GM19397 (cell line): ENCODE measurements at regions not wholly inside any gene's neighbourhood (a gene's known extent, or its start where the extent isn't known, plus 50 kb on each side); places are given as distances from the start of the nearest gene placed in this dataset.
"Not testable (repeated sequence)": the region's sequence is repeated elsewhere in the genome, so short reads cannot be mapped to it uniquely, and the experiment has no call there.

Experiments
- ATAC-seq: cut with Tn5 transposase; IDR thresholded peaks from one replicate; pipeline ENCODE4 v1.9.1; 2021; ENCODE audit warnings: mild to moderate bottlenecking, moderate library complexity; ENCODE audit not compliant: unreplicated experiment

GRCh38 chr14:84420221-84420620, 1109.7 kb upstream of the FLRT2 start:
- ATAC-seq, result no peak

GRCh38 chr14:84421621-84422020, 1108.3 kb upstream of the FLRT2 start:
- no peak for ATAC-seq

DNA sequence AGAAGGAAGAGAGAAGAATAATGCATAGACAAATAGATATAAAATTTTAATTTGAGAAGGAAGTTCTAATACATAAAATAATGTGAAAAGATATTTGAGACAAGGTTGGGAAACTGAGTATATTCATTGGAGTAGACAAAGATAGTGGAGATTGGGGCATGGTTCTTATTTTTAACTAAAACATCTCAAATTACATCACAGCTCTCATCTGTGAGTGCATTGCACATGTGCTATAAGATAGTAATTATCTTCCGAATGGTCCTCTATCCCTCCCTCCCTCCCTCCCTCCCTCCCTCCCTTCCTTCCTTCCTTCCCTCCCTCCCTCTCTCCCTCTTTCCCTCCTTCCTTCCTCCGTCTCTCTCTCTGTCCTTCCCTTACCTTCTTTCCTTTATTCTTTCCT, 1104.0 kb upstream of the FLRT2 start:
- ATAC-seq, result no peak

- ATAC-seq, result no peak
Measured at GRCh38 chr14:84432676-84433075, 1097.3 kb upstream of the FLRT2 start.

GRCh38 chr14:84433961-84434360, 1096.0 kb upstream of the FLRT2 start:
- ATAC-seq, result no peak

DNA sequence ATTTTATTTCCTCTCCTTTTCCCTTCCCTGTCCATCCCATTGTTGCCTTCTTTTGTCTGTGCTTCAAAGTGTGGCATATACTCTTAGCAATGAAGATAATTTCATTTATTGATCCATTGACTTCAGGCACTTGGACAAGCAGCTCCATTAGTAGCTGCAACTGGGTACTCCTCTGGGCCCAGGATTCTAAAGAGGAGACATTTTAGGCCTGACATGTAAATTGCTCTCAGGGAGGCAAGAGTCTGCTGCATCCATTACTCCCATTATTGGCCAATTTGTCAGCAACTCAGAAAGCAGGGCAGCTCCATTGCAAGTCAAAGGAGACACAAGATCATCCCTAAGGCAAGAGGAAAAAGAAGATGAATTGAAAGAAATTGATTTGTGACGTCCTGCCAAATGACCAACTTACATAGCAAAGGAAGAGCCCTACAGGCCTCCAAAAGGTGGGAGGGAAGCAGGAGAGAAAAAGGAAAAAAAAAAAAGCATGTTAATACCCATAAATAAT, 1094.1 kb upstream of the FLRT2 start:
- no peak for ATAC-seq

DNA sequence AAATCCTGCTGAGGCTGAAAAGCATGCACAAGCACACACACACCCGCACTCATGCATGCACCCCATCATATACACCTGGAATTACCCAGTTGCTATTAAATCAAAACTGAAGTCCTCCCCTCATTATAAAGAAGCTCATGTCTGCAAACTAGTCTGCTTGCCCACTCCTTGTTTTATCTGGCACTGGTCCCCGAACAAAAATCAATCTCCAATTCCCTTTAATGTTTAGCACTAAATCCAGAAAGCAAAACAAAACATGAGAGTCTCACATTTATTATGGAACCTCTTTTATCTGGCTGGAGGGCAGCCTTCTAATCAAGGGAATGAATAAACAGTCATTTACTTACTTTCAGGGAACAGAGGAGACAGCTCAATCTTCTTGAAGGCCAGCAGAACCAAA, 1093.4 kb upstream of the FLRT2 start:
- ATAC-seq, result no peak

GRCh38 chr14:84442521-84442920, 1087.4 kb upstream of the FLRT2 start:
- ATAC-seq, result no peak

GRCh38 chr14:84445486-84445885, 1084.5 kb upstream of the FLRT2 start:
- no peak for ATAC-seq

DNA sequence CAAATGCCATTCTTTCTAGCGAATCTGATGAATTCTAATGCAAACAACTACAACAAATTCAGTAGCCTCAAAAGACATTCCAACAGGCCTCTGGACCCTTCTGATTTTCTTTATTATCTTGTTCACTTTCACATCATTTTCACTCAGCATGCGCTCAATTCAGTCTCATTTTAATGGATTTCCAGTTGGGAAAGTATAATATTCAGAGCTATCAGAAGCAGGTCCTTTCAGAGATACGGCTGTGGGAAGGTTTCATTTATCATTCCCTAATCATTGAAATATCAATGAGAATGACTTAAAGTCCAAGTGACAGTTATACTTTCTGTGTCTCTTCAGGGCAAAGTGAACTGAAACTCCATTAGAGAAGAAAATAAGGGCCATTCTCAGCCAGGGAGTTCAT, 1083.7 kb upstream of the FLRT2 start:
- no peak for ATAC-seq

DNA sequence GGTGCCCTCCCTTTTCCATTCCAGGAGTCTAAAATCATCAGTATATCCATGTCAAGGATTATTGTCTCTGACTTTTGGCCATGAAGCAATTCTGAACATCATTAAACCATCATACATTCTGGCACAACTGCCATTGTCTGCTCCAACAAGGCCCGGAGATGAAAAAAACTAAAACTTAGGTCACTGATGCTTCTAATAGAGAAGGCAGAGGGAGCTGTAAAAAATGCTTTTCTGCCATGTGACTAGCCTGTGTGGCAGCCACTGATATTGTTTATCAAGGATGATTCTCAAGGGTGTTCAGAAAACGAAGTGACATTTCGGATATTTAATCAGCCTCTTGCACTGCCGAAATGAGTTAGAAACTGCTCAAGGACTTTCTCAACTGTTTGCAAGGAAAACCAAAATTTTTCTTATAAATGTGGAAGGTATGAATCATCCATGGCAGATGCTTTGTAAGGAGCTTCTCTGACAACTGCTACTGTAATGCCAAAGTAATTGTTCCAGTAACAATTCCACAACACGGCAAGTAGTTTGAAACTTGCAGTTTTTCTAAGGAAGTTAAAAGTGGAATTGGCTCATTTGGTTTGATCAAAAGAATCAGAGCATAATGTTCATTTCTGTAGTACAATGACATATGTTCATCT, 1076.5 kb upstream of the FLRT2 start:
- ATAC-seq, result no peak

- no peak for ATAC-seq
Measured at GRCh38 chr14:84454114-84454513, 1075.8 kb upstream of the FLRT2 start.

DNA sequence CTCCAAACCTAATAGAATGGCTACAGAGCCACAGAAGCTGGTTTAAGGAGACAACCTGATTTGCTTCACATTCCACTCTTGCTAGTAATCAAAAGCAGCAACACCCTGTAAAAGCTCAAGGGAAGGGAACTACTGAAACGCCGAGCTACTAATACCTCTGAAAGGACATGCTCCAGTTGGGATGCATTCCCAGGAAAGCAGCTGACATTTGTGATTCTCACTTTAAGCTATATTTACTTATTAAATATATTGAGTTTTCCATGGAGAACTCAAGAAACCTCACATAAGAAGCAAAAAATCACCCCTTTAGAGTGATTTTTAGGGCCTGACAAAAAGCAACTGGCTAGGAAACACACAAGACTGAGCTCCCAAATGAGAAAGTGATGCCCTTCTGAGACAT, 1073.0 kb upstream of the FLRT2 start:
- ATAC-seq, result no peak

- no peak for ATAC-seq
Measured at GRCh38 chr14:84458881-84459280, 1071.1 kb upstream of the FLRT2 start.

DNA sequence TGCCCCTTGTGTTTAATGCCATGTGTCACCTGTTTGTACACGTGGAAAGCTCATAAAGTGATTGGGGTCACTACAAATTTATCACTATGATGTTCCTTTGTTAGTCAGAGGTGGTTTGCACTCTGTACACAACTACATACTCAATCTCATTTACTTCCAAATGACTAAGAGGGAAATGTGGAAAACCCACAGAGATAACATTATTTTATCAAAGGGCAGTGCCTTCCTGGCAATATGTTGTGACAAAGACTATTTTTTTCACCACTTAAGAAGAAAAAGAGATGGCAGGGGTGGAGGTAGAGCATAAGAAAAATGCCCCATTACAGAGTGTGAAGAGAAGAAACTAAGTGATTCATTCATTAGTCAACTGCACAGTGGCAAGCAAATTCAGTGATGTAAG, 1064.1 kb upstream of the FLRT2 start:
- ATAC-seq, result no peak

DNA sequence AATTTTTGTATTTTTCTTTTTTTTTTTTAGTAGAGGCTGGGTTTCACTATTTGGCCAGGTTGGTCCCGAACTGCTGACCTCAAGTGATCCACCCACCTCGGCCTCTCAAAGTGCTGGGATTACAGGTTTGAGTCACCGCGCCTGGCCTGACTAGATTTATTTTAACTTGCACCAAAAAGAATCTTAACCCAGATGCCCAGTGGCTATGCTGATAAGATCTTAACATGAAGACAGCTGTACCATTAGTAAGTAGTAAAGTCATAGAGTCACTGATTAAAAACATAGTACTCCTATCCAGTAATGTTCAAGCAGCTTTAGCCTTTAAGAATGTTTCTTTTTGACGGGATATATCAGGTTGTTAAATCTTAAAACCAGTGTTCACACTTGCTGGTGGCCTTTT, 1061.8 kb upstream of the FLRT2 start:
- ATAC-seq, result no peak

DNA sequence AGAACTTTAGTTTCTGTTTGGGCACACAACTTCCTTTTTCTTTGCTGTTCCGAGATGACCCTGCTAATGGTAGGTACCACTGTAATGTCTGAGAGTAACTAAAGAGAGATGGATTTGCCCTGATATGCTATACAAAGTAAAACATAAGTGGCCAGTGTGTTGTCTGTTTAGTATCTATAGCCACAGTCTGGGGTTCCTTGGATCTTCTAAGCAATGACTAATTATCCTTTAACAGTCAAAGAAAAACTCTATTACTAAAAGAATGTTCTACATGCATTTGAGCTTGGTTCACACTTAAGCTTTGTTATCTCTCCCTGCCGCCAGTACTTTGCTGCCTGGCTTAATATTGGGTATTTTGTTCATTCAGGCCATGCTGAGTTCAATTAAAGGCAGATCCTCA, 1051.9 kb upstream of the FLRT2 start:
- ATAC-seq, result no peak

- ATAC-seq, result no peak
Measured at GRCh38 chr14:84482256-84483071, 1047.5 kb upstream of the FLRT2 start.

DNA sequence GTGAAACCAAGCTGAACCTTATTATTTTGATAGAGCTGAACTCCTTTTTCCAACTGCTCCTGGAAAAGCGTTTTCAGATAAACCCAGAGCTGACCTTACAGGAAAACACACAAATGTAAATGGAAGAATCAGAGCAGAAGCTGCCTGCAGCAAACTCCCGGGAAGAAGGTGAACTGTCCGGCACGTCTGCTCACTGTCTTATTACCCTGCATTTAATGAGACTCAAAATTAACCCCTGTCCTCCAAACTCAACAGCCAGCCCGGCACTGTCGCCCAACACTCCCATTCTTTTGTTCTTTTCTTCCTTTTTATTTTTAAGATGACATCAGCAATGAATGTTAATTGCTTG, 1046.9 kb upstream of the FLRT2 start:
- no peak for ATAC-seq

DNA sequence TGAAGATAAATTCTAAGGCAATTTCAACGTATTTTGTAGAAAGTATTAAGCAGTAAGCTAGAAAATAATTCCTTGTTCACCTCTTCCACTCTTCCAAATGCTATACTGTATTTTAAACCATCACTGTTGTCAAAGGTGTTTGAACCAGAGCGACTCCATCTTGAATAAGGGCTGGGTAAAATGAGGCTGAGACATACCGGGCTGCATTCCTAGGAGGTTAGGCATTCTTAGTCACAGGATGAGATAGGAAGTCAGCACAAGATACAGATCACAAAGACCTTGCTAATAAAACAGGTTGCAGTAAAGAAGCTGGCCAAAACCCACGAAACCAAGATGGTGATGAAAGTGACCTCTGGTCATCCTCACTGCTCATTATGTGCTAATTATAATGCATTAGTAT, 1045.7 kb upstream of the FLRT2 start:
- ATAC-seq, result not testable (repeated sequence)

GRCh38 chr14:84485036-84485435, 1044.9 kb upstream of the FLRT2 start:
- ATAC-seq, result no peak

GRCh38 chr14:84490081-84490480, 1039.9 kb upstream of the FLRT2 start:
- no peak for ATAC-seq

DNA sequence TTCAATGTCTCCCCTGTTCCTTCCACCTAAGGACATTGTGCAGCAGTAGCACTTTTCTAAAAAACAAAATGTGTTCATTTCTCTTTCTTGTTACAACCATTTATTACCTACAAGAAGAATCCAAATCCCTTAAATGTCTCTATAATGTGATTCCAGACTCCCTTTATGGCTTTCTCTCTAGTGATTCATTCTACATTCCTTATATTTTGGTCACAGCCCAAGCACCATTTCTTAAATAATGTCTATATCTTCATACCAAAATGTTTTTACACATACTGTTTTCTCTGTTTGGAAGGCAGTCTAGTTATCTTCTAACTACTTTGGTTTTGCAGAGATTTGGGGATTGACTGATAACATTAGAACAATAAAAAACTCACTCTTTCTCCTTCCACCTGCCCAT, 1037.3 kb upstream of the FLRT2 start:
- ATAC-seq, result no peak
